SH-SY5Y (cell line): ENCODE measurements at regions not wholly inside any gene's neighbourhood (a gene's known extent, or its start where the extent isn't known, plus 50 kb on each side); places are given as distances from the start of the nearest gene placed in this dataset.

Source experiments
- GATA2 ChIP-seq: IDR thresholded peaks from 2 replicates; pipeline ENCODE4 v1.6.1; 2011; ENCODE audit warnings: mild to moderate bottlenecking, low read depth, low read length
- GATA3 ChIP-seq: IDR thresholded peaks from 2 replicates; pipeline ENCODE4 v1.6.1; 2011; ENCODE audit warnings: low read depth, mild to moderate bottlenecking, low read length, moderate library complexity

GRCh38 chr14:65840118-65840751 is 427.7 kb downstream of the FUT8 start:
- no peak for TF ChIP-seq GATA2
- TF ChIP-seq GATA3: no peak
